SK-N-SH treated with all-trans-retinoic acid at 6 μM for 48 hours (cell line): ENCODE measurements at regions not wholly inside any gene's neighbourhood (a gene's known extent, or its start where the extent isn't known, plus 50 kb on each side); places are given as distances from the start of the nearest gene placed in this dataset.

Experiments
- ARNTL ChIP-seq: fragments of 450-650 bp; formaldehyde crosslinking; IDR thresholded peaks from 2 replicates; pipeline ENCODE4 v1.5.0; 2020; ENCODE audit warnings: low read depth, mild to moderate bottlenecking, moderate library complexity, borderline replicate concordance
- CSRNP3 ChIP-seq: fragments of 250-450 bp; sonication (Bioruptor Pico); IDR thresholded peaks from 2 replicates; pipeline ENCODE4 v1.5.1; 2021; ENCODE audit warnings: mild to moderate bottlenecking, moderate library complexity
- ZC3H10 ChIP-seq: fragments of 250-450 bp; sonication (Bioruptor Pico); IDR thresholded peaks from 2 replicates; pipeline ENCODE4 v1.5.1; 2021; ENCODE audit warnings: mild to moderate bottlenecking, moderate library complexity
- ZFP3 ChIP-seq: fragments of 250-450 bp; sonication (Bioruptor Pico); IDR thresholded peaks from 2 replicates; pipeline ENCODE4 v1.5.0; 2020; ENCODE audit warnings: mild to moderate bottlenecking, moderate library complexity
- ZFP30 ChIP-seq: fragments of 450-650 bp; formaldehyde crosslinking; IDR thresholded peaks from 2 replicates; pipeline ENCODE4 v1.5.0; 2022; ENCODE audit warnings: mild to moderate bottlenecking, moderate library complexity
- TF ChIP-seq, protein P1 (sequence below): fragments of 250-450 bp; sonication (Bioruptor Pico); IDR thresholded peaks from 2 replicates; pipeline ENCODE4 v1.5.1; 2020; ENCODE audit warnings: low read depth, mild to moderate bottlenecking, moderate library complexity
- TF ChIP-seq, protein P2 (sequence below): fragments of 250-450 bp; sonication (Bioruptor Pico); IDR thresholded peaks from 2 replicates; pipeline ENCODE4 v1.8.0; 2021; ENCODE audit warnings: low read depth, mild to moderate bottlenecking, moderate library complexity, borderline replicate concordance

DNA sequence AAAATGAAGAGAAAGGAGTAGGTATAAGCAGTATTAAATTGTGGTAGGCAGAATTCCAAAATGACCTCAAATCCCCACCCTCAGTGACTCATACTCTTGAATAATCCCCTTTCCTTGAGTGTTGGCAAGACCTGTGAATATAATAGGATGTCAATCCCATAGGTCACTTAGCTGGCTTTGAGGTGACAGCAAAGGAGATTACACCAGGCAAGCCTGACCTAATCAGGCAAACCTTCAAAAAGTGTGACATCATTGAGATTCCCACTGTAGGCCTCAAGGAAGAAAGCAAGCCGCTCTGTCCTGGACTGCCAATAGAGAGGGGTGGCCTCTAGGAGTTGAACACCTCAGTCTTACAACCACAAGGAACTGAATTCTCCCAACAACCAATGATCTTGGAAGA, 535.2 kb downstream of the RBFOX1 start:
- TF ChIP-seq ARNTL (CRISPR knock-in tag) (no peak), ZFP30 (no peak), CSRNP3 (no peak), ZC3H10 (CRISPR knock-in tag) (no peak), ZFP3 (CRISPR knock-in tag) (no peak)
- TF ChIP-seq, protein P1, sequence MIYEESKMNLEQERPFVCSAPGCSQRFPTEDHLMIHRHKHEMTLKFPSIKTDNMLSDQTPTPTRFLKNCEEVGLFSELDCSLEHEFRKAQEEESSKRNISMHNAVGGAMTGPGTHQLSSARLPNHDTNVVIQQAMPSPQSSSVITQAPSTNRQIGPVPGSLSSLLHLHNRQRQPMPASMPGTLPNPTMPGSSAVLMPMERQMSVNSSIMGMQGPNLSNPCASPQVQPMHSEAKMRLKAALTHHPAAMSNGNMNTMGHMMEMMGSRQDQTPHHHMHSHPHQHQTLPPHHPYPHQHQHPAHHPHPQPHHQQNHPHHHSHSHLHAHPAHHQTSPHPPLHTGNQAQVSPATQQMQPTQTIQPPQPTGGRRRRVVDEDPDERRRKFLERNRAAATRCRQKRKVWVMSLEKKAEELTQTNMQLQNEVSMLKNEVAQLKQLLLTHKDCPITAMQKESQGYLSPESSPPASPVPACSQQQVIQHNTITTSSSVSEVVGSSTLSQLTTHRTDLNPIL (CRISPR knock-in tag) = no peak
- TF ChIP-seq, protein P2, sequence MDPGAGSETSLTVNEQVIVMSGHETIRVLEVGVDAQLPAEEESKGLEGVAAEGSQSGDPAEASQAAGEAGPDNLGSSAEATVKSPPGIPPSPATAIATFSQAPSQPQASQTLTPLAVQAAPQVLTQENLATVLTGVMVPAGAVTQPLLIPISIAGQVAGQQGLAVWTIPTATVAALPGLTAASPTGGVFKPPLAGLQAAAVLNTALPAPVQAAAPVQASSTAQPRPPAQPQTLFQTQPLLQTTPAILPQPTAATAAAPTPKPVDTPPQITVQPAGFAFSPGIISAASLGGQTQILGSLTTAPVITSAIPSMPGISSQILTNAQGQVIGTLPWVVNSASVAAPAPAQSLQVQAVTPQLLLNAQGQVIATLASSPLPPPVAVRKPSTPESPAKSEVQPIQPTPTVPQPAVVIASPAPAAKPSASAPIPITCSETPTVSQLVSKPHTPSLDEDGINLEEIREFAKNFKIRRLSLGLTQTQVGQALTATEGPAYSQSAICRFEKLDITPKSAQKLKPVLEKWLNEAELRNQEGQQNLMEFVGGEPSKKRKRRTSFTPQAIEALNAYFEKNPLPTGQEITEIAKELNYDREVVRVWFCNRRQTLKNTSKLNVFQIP (CRISPR knock-in tag) = no peak
